ENCODE measurements at regions not wholly inside any gene's neighbourhood (a gene's known extent, or its start where the extent isn't known, plus 50 kb on each side); places are given as distances from the start of the nearest gene placed in this dataset.

DNA sequence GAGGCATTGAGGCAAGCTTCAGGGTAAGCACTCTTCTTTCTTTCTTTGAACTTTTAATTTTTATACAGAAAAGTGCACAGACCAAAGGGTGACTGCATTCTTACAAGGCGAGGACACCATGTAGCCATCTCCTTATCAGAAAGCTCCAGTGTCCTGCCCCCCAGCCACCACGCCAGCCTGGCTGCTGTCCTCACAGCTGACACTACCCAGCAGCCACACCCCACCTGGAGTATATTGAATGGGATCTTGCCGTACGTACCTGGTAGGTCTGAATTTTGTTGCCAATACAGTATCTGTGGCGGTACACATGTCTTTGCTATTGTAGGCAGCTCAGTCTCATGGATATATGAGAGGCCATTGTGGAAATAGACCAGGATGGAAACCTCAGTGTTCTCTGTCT, 284.0 kb upstream of the IRX2 start:
- intact Hi-C loops (cut with DNase I): no loop called here
- 92 to 96% methylated on average over 5 of the region's 5 CpGs for WGBS, 2 donors

DNA sequence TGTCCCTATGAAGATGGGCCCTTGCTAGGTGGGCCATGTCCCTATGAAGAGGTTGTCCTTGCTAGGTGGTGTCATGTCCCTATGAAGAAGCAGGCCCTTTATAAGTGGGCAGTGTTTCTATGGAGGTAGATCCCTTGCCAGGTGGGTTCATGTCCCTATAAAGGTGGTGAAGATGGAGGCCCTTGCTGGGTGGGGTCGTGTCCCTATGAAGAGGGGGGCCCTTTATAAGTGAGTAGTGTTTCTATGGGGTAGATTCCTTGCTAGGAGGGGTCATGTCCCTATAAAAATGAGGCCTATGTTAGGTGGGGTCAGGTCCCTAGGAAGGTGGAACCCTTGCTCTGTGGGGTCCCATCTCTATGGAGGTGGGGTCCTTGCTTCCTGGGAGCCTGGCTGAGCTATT, 283.4 kb upstream of the IRX2 start:
- Histone ChIP-seq H3K9me3 (no peaks in the 10 kb centered on the region), H3K36me3 (no peaks in the 10 kb centered on the region), H3K4me3 (replicated peaks in 1 of 3) (no peak overlapping the region), H3K27ac (no peak overlapping the region), H3K4me1 (no peaks in the 10 kb centered on the region), H3K27me3 (no peaks in the 10 kb centered on the region)
- 56 to 67% methylated on average over 1 of the region's 1 CpG for WGBS, 2 donors
- no peak for TF ChIP-seq POLR2A (IDR thresholded peaks at IDR 0.05)
- TF ChIP-seq CTCF (IDR thresholded peaks at IDR 0.05): no peak
- no peak for DNase-seq
- intact Hi-C loops (cut with DNase I): no loop called here

More for the DNA sequence above, 284.0 kb upstream of the IRX2 start:
- DNase-seq: no peak
- no peaks in the 10 kb centered on the region for H3K9me3 ChIP-seq
- no peaks in the 10 kb centered on the region for H3K36me3 ChIP-seq
- TF ChIP-seq CTCF (IDR thresholded peaks at IDR 0.05): no peak
- no peak for TF ChIP-seq POLR2A (IDR thresholded peaks at IDR 0.05)
- no peaks in the 10 kb centered on the region for H3K27me3 ChIP-seq
- no peak overlapping the region for H3K4me3 ChIP-seq (replicated peaks in 1 of 3)
- H3K4me1 ChIP-seq: no peaks in the 10 kb centered on the region
- no peak overlapping the region for H3K27ac ChIP-seq

DNA sequence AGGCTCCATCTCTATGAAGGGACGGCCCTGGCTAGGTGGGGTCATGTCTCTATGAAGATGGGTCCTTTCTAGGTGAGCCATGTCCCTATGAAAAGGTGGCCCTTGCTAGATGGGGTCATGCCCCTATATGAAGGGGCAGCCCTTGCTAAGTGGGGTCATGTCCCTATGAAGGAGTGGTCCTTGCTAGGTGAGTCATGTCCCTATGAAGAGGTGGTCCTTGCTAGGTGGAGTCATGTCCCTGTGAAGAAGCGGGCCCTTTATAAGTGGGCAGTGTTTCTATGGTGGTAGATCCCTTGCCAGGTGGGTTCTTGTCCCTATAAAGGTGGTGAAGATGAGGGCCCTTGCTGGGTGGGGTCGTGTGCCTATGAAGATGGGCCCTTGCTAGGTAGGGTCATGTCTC, 283.0 kb upstream of the IRX2 start:
- no peak for TF ChIP-seq CTCF (IDR thresholded peaks at IDR 0.05)
- no peak for TF ChIP-seq POLR2A (IDR thresholded peaks at IDR 0.05)
- Histone ChIP-seq H3K9me3 (no peaks in the 10 kb centered on the region), H3K4me1 (no peaks in the 10 kb centered on the region), H3K27ac (no peak overlapping the region), H3K36me3 (no peaks in the 10 kb centered on the region), H3K4me3 (replicated peaks in 1 of 3) (no peak overlapping the region), H3K27me3 (no peaks in the 10 kb centered on the region)
- intact Hi-C loops (cut with DNase I): no loop called here
- 77 to 79% methylated on average over 3 of the region's 3 CpGs for WGBS, 2 donors
- DNase-seq: no peak

DNA sequence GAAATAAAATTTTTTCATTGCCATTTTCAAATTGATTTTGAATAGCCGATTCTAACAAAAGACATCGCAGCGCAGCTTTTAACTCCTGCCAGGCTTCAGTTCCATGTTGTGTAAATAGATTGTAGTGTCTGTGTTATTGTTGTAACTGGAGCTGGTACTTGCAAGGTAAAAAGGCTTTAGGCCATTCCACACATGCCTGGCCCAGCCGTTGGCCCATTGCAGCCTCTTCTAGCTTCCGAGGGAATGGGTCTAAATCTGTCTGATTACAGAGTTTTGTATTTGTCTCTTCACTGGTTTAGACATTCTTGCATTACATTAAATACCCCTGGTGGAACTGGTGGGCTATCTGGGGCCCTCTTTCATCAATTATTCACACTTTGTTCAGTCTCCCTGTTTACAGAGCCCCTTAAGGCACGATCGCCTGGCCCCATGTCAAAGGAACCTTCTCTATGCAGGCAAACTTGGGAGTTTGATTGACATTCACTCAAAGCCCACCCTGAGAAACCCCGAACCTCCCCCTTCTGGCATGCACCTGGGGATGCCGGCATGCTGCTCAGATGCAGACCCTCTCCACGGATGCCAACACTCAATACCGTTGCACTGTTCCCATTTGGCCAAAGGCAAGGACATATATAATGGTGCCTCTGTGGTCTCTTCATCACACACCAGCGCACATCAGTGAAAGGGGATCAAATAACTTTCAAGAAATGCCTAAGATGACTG, 281.7 kb upstream of the IRX2 start:
- H3K36me3 ChIP-seq: no peaks in the 10 kb centered on the region
- intact Hi-C loops (cut with DNase I): no loop called here
- H3K9me3 ChIP-seq: no peaks in the 10 kb centered on the region
- H3K27me3 ChIP-seq: no peaks in the 10 kb centered on the region
- DNase-seq: no peak
- TF ChIP-seq CTCF (IDR thresholded peaks at IDR 0.05) (no peak), POLR2A (IDR thresholded peaks at IDR 0.05) (no peak)
- H3K4me3 ChIP-seq (replicated peaks in 1 of 3): no peak overlapping the region
- no peaks in the 10 kb centered on the region for H3K4me1 ChIP-seq
- 66 to 67% methylated on average over 12 of the region's 12 CpGs for WGBS, 2 donors
- no peak overlapping the region for H3K27ac ChIP-seq

DNA sequence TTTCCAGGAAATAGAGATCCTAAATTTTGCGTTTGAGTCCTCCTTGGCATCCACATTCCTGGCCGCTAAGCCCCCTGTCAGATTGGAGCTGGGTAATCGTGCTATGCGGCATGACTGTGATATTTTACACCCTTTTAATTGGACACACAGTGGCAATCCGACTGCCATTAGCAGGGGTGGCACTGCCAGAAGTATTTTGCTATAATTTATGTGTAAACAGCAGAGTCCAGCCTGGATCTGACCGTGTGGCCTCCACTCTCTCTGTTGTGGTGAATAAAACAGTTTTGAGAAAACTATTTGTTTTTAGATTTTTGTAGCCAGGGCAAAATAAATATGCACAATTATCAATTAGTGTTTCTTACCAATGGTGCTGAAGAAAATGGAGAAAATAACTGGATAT, 281.0 kb upstream of the IRX2 start:
- Histone ChIP-seq H3K9me3 (no peaks in the 10 kb centered on the region), H3K36me3 (no peaks in the 10 kb centered on the region), H3K4me3 (replicated peaks in 1 of 3) (no peak overlapping the region), H3K4me1 (no peaks in the 10 kb centered on the region), H3K27me3 (no peaks in the 10 kb centered on the region), H3K27ac (no peak overlapping the region)
- no peak for TF ChIP-seq CTCF (IDR thresholded peaks at IDR 0.05)
- no peak for DNase-seq
- intact Hi-C loops (cut with DNase I): no loop called here
- WGBS, 2 donors: 69 to 85% methylated on average over 6 of the region's 6 CpGs

All from thyroid gland (tissue), 4 donors.